SK-N-SH treated with all-trans-retinoic acid at 6 μM for 48 hours (cell line): ENCODE measurements at regions not wholly inside any gene's neighbourhood (a gene's known extent, or its start where the extent isn't known, plus 50 kb on each side); places are given as distances from the start of the nearest gene placed in this dataset.

Source experiments
- ARNTL ChIP-seq: fragments of 450-650 bp; formaldehyde crosslinking; IDR thresholded peaks from 2 replicates; pipeline ENCODE4 v1.5.0; 2020; ENCODE audit warnings: low read depth, mild to moderate bottlenecking, moderate library complexity, borderline replicate concordance
- CSDC2 ChIP-seq: fragments of 250-450 bp; sonication (Bioruptor Pico); IDR thresholded peaks from 2 replicates; pipeline ENCODE4 v1.5.0; 2020; ENCODE audit warnings: mild to moderate bottlenecking, moderate library complexity
- ISL1 ChIP-seq: fragments of 250-450 bp; sonication (Bioruptor Pico); IDR thresholded peaks from 2 replicates; pipeline ENCODE4 v2.1.2; 2022; ENCODE audit warnings: mild to moderate bottlenecking, moderate library complexity
- PPARA ChIP-seq: fragments of 250-450 bp; sonication (Bioruptor Pico); IDR thresholded peaks from 2 replicates; pipeline ENCODE4 v1.5.0; 2020; ENCODE audit warnings: mild to moderate bottlenecking, borderline replicate concordance
- TCF4 ChIP-seq: fragments of 250-450 bp; sonication (Bioruptor Pico); IDR thresholded peaks from 2 replicates; pipeline ENCODE4 v1.8.0; 2021; ENCODE audit warnings: mild to moderate bottlenecking, moderate library complexity, borderline replicate concordance
- ZC3H10 ChIP-seq: fragments of 250-450 bp; sonication (Bioruptor Pico); IDR thresholded peaks from 2 replicates; pipeline ENCODE4 v1.5.1; 2021; ENCODE audit warnings: mild to moderate bottlenecking, moderate library complexity
- ZNF565 ChIP-seq: fragments of 450-650 bp; formaldehyde crosslinking; conservative IDR thresholded peaks from 2 replicates; pipeline ENCODE4 v1.5.0; 2020; ENCODE audit warnings: low read depth, mild to moderate bottlenecking, moderate library complexity
- ZNF70 ChIP-seq: fragments of 450-650 bp; formaldehyde crosslinking; IDR thresholded peaks from 2 replicates; pipeline ENCODE4 v1.5.0; 2020; ENCODE audit warnings: mild to moderate bottlenecking, moderate library complexity
- TF ChIP-seq, protein P1 (sequence below): fragments of 250-450 bp; sonication (Bioruptor Pico); IDR thresholded peaks from 2 replicates; pipeline ENCODE4 v1.5.0; 2020; ENCODE audit warnings: mild to moderate bottlenecking, moderate library complexity
- TF ChIP-seq, protein P2 (sequence below): fragments of 250-450 bp; sonication (Bioruptor Pico); IDR thresholded peaks from 2 replicates; pipeline ENCODE4 v1.8.0; 2020; ENCODE audit warnings: mild to moderate bottlenecking, moderate library complexity, borderline replicate concordance

DNA sequence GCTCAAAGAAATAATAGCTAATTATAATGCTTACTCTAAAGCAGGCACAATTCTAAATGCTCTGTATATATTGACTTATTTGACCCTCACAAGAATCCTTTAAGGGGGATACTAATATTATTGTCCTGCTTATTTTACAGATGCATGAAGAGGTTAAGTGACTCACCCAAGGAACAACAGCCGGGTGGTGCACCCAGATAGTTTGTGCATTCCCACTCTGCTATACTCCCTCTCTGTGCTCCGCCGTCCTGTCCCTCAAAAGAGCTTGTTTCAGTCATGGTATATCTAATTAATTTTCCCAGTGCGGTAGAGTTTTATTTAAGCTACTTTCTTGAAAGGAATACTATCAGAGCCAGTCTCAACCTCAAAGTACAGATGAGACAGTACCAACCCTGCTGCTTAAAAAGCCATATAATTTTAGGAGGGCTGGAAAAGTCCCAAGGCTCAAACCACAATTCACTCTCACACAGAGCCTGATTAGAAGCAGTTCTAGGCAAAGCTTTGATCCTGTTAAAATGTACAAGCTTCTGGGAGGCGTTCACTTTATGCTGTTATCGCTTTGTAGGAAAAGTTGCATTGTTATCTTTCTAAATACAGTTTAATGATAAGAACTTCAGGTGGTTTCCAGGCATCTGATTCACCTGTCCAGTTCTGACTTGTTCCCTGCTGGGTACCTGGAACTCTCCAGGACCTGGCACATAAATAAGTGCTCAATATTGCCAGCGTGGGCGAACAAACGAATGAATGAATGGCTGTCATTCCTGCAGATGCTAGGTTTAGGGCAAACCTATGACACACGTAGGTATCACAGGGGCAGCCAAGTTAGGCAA, 261.5 kb upstream of the KLF14 start:
- TF ChIP-seq ZNF70 (CRISPR knock-in tag) (no peak), ARNTL (no peak), CSDC2 (no peak), ZNF565 (no peak), PPARA (CRISPR knock-in tag) (no peak), ZC3H10 (no peak), ISL1 (no peak), TCF4 (no peak)
- TF ChIP-seq, protein P1, sequence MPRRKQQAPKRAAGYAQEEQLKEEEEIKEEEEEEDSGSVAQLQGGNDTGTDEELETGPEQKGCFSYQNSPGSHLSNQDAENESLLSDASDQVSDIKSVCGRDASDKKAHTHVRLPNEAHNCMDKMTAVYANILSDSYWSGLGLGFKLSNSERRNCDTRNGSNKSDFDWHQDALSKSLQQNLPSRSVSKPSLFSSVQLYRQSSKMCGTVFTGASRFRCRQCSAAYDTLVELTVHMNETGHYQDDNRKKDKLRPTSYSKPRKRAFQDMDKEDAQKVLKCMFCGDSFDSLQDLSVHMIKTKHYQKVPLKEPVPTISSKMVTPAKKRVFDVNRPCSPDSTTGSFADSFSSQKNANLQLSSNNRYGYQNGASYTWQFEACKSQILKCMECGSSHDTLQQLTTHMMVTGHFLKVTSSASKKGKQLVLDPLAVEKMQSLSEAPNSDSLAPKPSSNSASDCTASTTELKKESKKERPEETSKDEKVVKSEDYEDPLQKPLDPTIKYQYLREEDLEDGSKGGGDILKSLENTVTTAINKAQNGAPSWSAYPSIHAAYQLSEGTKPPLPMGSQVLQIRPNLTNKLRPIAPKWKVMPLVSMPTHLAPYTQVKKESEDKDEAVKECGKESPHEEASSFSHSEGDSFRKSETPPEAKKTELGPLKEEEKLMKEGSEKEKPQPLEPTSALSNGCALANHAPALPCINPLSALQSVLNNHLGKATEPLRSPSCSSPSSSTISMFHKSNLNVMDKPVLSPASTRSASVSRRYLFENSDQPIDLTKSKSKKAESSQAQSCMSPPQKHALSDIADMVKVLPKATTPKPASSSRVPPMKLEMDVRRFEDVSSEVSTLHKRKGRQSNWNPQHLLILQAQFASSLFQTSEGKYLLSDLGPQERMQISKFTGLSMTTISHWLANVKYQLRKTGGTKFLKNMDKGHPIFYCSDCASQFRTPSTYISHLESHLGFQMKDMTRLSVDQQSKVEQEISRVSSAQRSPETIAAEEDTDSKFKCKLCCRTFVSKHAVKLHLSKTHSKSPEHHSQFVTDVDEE (CRISPR knock-in tag), result no peak
- TF ChIP-seq, protein P2, sequence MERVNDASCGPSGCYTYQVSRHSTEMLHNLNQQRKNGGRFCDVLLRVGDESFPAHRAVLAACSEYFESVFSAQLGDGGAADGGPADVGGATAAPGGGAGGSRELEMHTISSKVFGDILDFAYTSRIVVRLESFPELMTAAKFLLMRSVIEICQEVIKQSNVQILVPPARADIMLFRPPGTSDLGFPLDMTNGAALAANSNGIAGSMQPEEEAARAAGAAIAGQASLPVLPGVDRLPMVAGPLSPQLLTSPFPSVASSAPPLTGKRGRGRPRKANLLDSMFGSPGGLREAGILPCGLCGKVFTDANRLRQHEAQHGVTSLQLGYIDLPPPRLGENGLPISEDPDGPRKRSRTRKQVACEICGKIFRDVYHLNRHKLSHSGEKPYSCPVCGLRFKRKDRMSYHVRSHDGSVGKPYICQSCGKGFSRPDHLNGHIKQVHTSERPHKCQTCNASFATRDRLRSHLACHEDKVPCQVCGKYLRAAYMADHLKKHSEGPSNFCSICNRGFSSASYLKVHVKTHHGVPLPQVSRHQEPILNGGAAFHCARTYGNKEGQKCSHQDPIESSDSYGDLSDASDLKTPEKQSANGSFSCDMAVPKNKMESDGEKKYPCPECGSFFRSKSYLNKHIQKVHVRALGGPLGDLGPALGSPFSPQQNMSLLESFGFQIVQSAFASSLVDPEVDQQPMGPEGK (CRISPR knock-in tag), result no peak
